Kidney (tissue), 13 donors: ENCODE measurements at regions not wholly inside any gene's neighbourhood (a gene's known extent, or its start where the extent isn't known, plus 50 kb on each side); places are given as distances from the start of the nearest gene placed in this dataset.

ENCODE experiments used
- DNase-seq, 5 donors: peaks; one replicate each; pipeline ENCODE4 v3.0.0-alpha.2; 2013 to 2020
- FAIRE-seq: peaks from 2 replicates; lab custom pipeline; 2012; peaks lifted over from hg19 to GRCh38; lab: Jason Lieb, UNC
- H3K27ac ChIP-seq, 2 donors: one replicate each; pipeline ENCODE4 v1.7.0; 2013; ENCODE audit warnings: low read depth in 2 of 2, low read length in 2 of 2, inconsistent platforms in 1 of 2
- H3K27me3 ChIP-seq: one replicate; pipeline ENCODE4 v1.7.1; 2013; ENCODE audit warnings: low read length, inconsistent platforms; ENCODE audit not compliant: control insufficient read depth, insufficient read depth
- H3K36me3 ChIP-seq, 3 donors: one replicate each; pipeline versions ENCODE4 v1.7.0 to v1.7.1; 2013; ENCODE audit warnings: low read length in 3 of 3, control low read depth in 1 of 3, inconsistent platforms in 1 of 3; ENCODE audit not compliant: insufficient read depth in 3 of 3, control insufficient read depth in 2 of 3
- H3K4me1 ChIP-seq, 3 donors: one replicate each; pipeline versions ENCODE4 v1.7.0 to v1.7.1; 2013; ENCODE audit warnings: low read length in 3 of 3, inconsistent platforms in 1 of 3, low read depth in 1 of 3; ENCODE audit not compliant: control insufficient read depth in 2 of 3, insufficient read depth in 2 of 3
- H3K4me3 ChIP-seq, 3 donors: one replicate each; pipeline versions ENCODE4 v1.7.0 to v1.8.1; 2013; ENCODE audit warnings: low read length in 3 of 3, control low read depth in 1 of 3, inconsistent platforms in 1 of 3
- H3K9ac ChIP-seq, 3 donors: one replicate each; pipeline versions ENCODE4 v1.7.0 to v1.7.1; 2013; ENCODE audit warnings: low read length in 3 of 3, control low read depth in 1 of 3, inconsistent platforms in 1 of 3
- H3K9me3 ChIP-seq, 3 donors: one replicate each; pipeline versions ENCODE4 v1.7.0 to v1.7.1; 2013; ENCODE audit warnings: low read length in 3 of 3, control low read depth in 1 of 3, inconsistent platforms in 1 of 3; ENCODE audit not compliant: control insufficient read depth in 2 of 3, insufficient read depth in 1 of 3
- CTCF ChIP-seq: IDR thresholded peaks from 3 replicates; pipeline ENCODE4 v1.5.1; 2012; ENCODE audit warnings: mild to moderate bottlenecking, moderate library complexity, borderline replicate concordance; ENCODE audit not compliant: insufficient read depth; ENCODE audit errors: extremely low read depth
- intact Hi-C: fragments of 100-400 bp; cut with DNase I; formaldehyde crosslinking; loops from one replicate; pipeline ENCODE4 v1.11.1; 2022
- donor health status: control.
- donor health status: control.
- donor health status: control.
- donor health status: control.
- donor health status: control.
- donor health status: DM: yes; HTN: yes; CAD: no.
- donor health status: Normal renal cell carcinoma (clear cell type).

GRCh38 chr9:108544866-108545265 lies 310.9 kb downstream of the ACTL7B start:
- no peak for TF ChIP-seq CTCF
- intact Hi-C loops, result no loop called here
- Histone ChIP-seq H3K9ac (no peak overlapping the region), H3K27ac (no peak overlapping the region), H3K9me3 (no peaks in the 10 kb centered on the region), H3K27me3 (no peaks in the 10 kb centered on the region), H3K4me1 (no peaks in the 10 kb centered on the region), H3K4me3 (no peak overlapping the region), H3K36me3 (no peaks in the 10 kb centered on the region)
- DNase-seq (no peak), FAIRE-seq (no peak)

- no peaks in the 10 kb centered on the region for H3K36me3 ChIP-seq
- DNase-seq (no peak), FAIRE-seq (no peak)
- TF ChIP-seq CTCF, result no peak
- no peaks in the 10 kb centered on the region for H3K27me3 ChIP-seq
- intact Hi-C loops, result no loop called here
- H3K4me1 ChIP-seq, result no peaks in the 10 kb centered on the region
- no peaks in the 10 kb centered on the region for H3K9me3 ChIP-seq
- H3K27ac ChIP-seq, result no peak overlapping the region
- no peak overlapping the region for H3K9ac ChIP-seq
- H3K4me3 ChIP-seq, result no peak overlapping the region
These were observed 312.5 kb downstream of the ACTL7B start for GRCh38 chr9:108543251-108543778.

GRCh38 chr9:108537756-108538155 lies 318.0 kb downstream of the ACTL7B start:
- Histone ChIP-seq H3K27ac (no peak overlapping the region), H3K9me3 (no peaks in the 10 kb centered on the region), H3K9ac (no peak overlapping the region), H3K27me3 (no peaks in the 10 kb centered on the region), H3K4me1 (no peaks in the 10 kb centered on the region), H3K4me3 (no peak overlapping the region), H3K36me3 (no peaks in the 10 kb centered on the region)
- intact Hi-C loops, result no loop called here
- TF ChIP-seq CTCF, result no peak
- DNase-seq (no peak), FAIRE-seq (no peak)

- Histone ChIP-seq H3K4me3 (no peak overlapping the region), H3K27me3 (no peaks in the 10 kb centered on the region), H3K4me1 (no peaks in the 10 kb centered on the region), H3K9ac (no peak overlapping the region), H3K36me3 (no peaks in the 10 kb centered on the region), H3K9me3 (no peaks in the 10 kb centered on the region), H3K27ac (no peak overlapping the region)
- DNase-seq (no peak), FAIRE-seq (no peak)
- intact Hi-C loops, result no loop called here
- no peak for TF ChIP-seq CTCF
These were observed 318.8 kb downstream of the ACTL7B start for GRCh38 chr9:108536836-108537601.
